MM.1S (cell line): ENCODE measurements at regions not wholly inside any gene's neighbourhood (a gene's known extent, or its start where the extent isn't known, plus 50 kb on each side); places are given as distances from the start of the nearest gene placed in this dataset.

Source experiments
- DNase-seq: peaks from one replicate; pipeline ENCODE4 v3.0.0-alpha.2; 2015
- H2AFZ ChIP-seq: fragments of 300-600 bp; sonication (generic); 2 replicates; pipeline ENCODE4 v1.6.0; 2016; ENCODE audit warnings: antibody characterized with exemption, low read length
- H3F3A ChIP-seq: fragments of 300-600 bp; sonication (generic); 2 replicates; pipeline ENCODE4 v1.6.1; 2016; ENCODE audit warnings: mild to moderate bottlenecking, antibody characterized with exemption, low read length, moderate library complexity, mixed read lengths; ENCODE audit not compliant: insufficient read depth
- H3K27ac ChIP-seq: fragments of 300-600 bp; sonication (generic); 2 replicates; pipeline ENCODE4 v1.5.1; 2016; ENCODE audit warnings: mild to moderate bottlenecking, low read length
- H3K27me3 ChIP-seq: fragments of 300-600 bp; sonication (generic); replicated peaks from 2 replicates; pipeline ENCODE4 v1.6.0; 2016; ENCODE audit warnings: low read length; ENCODE audit not compliant: insufficient read depth
- H3K36me3 ChIP-seq: fragments of 300-600 bp; sonication (generic); replicated peaks from 2 replicates; pipeline ENCODE4 v1.6.1; 2016; ENCODE audit warnings: mild to moderate bottlenecking, low read length, mixed read lengths; ENCODE audit not compliant: insufficient read depth
- H3K4me1 ChIP-seq: fragments of 300-600 bp; sonication (generic); 2 replicates; pipeline ENCODE4 v1.6.1; 2016; ENCODE audit warnings: low read length, mixed read lengths
- H3K4me2 ChIP-seq: fragments of 300-600 bp; sonication (generic); 2 replicates; pipeline ENCODE4 v1.6.0; 2016; ENCODE audit warnings: low read depth, low read length
- H3K4me3 ChIP-seq: fragments of 300-600 bp; sonication (generic); 2 replicates; pipeline ENCODE4 v1.5.1; 2016; ENCODE audit warnings: low read length, mixed read lengths
- H3K79me2 ChIP-seq: fragments of 300-600 bp; sonication (generic); 2 replicates; pipeline ENCODE4 v1.6.1; 2016; ENCODE audit warnings: mixed run types, low read length, mixed read lengths
- H3K9ac ChIP-seq: fragments of 300-600 bp; sonication (generic); 2 replicates; pipeline ENCODE4 v1.6.1; 2016; ENCODE audit warnings: low read length, mixed read lengths
- H3K9me2 ChIP-seq: fragments of 300-600 bp; sonication (generic); replicated peaks from 2 replicates; pipeline ENCODE4 v1.6.1; 2016; ENCODE audit warnings: mild to moderate bottlenecking, low read length, mixed read lengths; ENCODE audit not compliant: insufficient read depth
- H3K9me3 ChIP-seq: fragments of 300-600 bp; sonication (generic); replicated peaks from 2 replicates; pipeline ENCODE4 v1.6.1; 2016; ENCODE audit warnings: mild to moderate bottlenecking, low read length, mixed read lengths; ENCODE audit not compliant: insufficient read depth
- H4K20me1 ChIP-seq: fragments of 300-600 bp; sonication (generic); 2 replicates; pipeline ENCODE4 v1.6.1; 2016; ENCODE audit warnings: mild to moderate bottlenecking, low read length, moderate library complexity, mixed read lengths; ENCODE audit not compliant: insufficient read depth
- EZH2 ChIP-seq: fragments of 300-600 bp; sonication (generic); optimal IDR thresholded peaks from 2 replicates; pipeline ENCODE3; 2017; ENCODE audit warnings: low read depth, mild to moderate bottlenecking, antibody characterized with exemption, low read length, mixed read lengths
- EZH2phosphoT487 ChIP-seq: fragments of 300-600 bp; sonication (generic); IDR thresholded peaks from 2 replicates; pipeline ENCODE4 v1.6.1; 2018; ENCODE audit warnings: antibody characterized with exemption, low read length
- TF ChIP-seq, protein P1 (sequence below): fragments of 300-600 bp; sonication (generic); IDR thresholded peaks from 2 replicates; pipeline ENCODE4 v1.5.1; 2016; ENCODE audit warnings: antibody characterized with exemption, low read length, mixed read lengths

DNA sequence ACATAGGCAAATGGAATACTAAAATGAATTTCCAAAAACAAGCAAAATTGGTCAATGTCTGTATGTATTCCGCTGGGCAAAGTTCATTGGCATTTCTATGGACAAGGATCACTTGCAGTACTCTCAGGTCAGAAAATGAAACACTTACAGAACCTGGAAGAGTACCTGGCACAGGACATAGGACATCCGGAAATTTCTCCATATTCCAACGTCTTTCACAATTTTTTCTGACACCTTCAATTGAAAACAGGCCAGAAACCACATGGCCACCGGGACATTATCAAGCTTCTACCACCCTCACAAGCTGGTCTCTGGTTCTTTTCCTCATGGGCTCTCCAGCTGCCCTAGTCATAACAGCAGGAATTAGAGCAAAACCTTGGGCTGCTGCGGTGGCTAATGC is 96.9 kb upstream of the MSH6 start:
- H3F3A ChIP-seq = 0 out of 2 replicates have a peak, but pooled peaks cover 4% of the 10 kb centered on the region
- H3K4me2 ChIP-seq = no peak overlapping the region
- no peaks in the 10 kb centered on the region for H3K9me2 ChIP-seq
- H3K9ac ChIP-seq = no peak overlapping the region
- DNase-seq = no peak
- no peak overlapping the region for H2AFZ ChIP-seq
- no peak overlapping the region for H3K27ac ChIP-seq
- peaks cover 5% of the 10 kb centered on the region; the same call in 1 of the 2 replicates for H3K4me1 ChIP-seq
- no peak overlapping the region for H3K4me3 ChIP-seq
- TF ChIP-seq, protein P1, sequence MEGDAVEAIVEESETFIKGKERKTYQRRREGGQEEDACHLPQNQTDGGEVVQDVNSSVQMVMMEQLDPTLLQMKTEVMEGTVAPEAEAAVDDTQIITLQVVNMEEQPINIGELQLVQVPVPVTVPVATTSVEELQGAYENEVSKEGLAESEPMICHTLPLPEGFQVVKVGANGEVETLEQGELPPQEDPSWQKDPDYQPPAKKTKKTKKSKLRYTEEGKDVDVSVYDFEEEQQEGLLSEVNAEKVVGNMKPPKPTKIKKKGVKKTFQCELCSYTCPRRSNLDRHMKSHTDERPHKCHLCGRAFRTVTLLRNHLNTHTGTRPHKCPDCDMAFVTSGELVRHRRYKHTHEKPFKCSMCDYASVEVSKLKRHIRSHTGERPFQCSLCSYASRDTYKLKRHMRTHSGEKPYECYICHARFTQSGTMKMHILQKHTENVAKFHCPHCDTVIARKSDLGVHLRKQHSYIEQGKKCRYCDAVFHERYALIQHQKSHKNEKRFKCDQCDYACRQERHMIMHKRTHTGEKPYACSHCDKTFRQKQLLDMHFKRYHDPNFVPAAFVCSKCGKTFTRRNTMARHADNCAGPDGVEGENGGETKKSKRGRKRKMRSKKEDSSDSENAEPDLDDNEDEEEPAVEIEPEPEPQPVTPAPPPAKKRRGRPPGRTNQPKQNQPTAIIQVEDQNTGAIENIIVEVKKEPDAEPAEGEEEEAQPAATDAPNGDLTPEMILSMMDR = no peak
- TF ChIP-seq EZH2 (no peak), EZH2phosphoT487 (no peak)
- no peaks in the 10 kb centered on the region for H4K20me1 ChIP-seq
- no peaks in the 10 kb centered on the region for H3K9me3 ChIP-seq
- no peaks in the 10 kb centered on the region for H3K36me3 ChIP-seq
- H3K27me3 ChIP-seq = no peaks in the 10 kb centered on the region
- no peaks in the 10 kb centered on the region for H3K79me2 ChIP-seq

DNA sequence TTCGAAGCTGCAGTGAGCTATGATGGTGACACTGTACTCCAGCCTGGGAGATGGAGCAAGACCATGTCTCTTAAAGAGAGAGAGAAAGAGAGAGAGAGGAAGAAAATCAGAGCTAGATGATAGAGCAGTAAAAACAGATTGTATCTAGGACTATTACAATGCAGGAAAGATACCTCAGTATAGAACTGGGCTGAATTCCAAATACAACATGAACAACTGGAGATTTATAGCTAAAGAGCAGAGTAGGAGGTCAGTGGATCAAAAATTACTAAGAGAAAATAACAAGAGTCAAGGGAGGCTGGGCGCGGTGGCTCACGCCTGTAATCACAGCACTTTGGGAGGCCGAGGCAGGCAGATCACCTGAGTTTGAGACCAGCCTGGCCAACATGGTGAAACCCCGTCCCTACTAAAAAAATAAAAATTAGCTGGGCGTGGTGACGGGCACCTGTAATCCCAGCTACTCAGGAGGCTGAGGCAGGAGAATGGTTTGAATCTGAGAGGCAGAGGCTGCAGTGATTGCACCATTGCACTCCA is 100.7 kb upstream of the MSH6 start:
- Histone ChIP-seq H3K4me3 (no peak overlapping the region), H3K79me2 (no peaks in the 10 kb centered on the region), H3F3A (no peaks in the 10 kb centered on the region), H3K36me3 (no peaks in the 10 kb centered on the region), H2AFZ (no peak overlapping the region), H3K4me2 (no peak overlapping the region), H3K9ac (no peak overlapping the region), H3K27ac (no peak overlapping the region), H3K27me3 (no peaks in the 10 kb centered on the region), H3K9me2 (no peaks in the 10 kb centered on the region), H3K4me1 (no peaks in the 10 kb centered on the region), H3K9me3 (no peaks in the 10 kb centered on the region), H4K20me1 (no peaks in the 10 kb centered on the region)
- DNase-seq = no peak
- TF ChIP-seq, protein P1 = no peak
- no peak for TF ChIP-seq EZH2
- no peak for TF ChIP-seq EZH2phosphoT487

DNA sequence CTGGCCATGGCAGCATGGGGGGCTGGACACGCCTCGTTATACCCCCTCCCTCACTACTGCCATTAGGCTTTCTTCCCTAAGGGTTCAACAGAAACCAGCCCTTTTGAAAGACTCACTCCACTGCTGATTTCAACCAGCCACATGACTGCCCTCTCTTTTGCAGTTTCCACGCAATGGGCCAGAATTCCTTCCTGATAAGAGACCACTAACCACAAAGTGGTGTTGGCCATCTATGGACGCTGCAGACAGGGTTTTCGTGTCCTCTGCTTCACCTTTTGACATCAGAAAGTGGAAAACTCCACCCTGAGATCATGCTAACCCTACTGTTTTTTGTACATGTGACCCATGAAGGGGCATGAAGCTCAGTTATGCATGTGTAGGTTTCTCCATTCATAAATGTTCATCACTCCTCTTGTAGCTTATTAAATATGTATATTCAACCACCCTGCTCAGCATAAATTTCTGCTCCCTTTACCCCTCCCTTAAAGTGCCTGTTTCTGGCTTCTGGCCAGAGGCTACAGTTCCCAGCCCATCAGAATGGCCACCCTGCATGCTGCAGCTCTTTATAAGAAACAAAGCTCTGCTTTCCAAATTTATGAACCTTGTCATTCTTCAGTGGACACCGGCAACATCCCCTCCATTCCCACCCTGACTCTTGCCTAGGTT is 105.6 kb upstream of the KCNK12 start:
- H3K4me1 ChIP-seq = no peaks in the 10 kb centered on the region
- no peak overlapping the region for H3K9ac ChIP-seq
- H3K79me2 ChIP-seq = no peaks in the 10 kb centered on the region
- H2AFZ ChIP-seq = no peak overlapping the region
- no peak overlapping the region for H3K27ac ChIP-seq
- no peaks in the 10 kb centered on the region for H3K9me3 ChIP-seq
- no peak overlapping the region for H3K4me3 ChIP-seq
- TF ChIP-seq, protein P1 = no peak
- TF ChIP-seq EZH2phosphoT487 = no peak
- TF ChIP-seq EZH2 = no peak
- no peaks in the 10 kb centered on the region for H3F3A ChIP-seq
- H3K27me3 ChIP-seq = no peaks in the 10 kb centered on the region
- H3K4me2 ChIP-seq = no peak overlapping the region
- H3K36me3 ChIP-seq = no peaks in the 10 kb centered on the region
- no peaks in the 10 kb centered on the region for H4K20me1 ChIP-seq
- no peaks in the 10 kb centered on the region for H3K9me2 ChIP-seq
- no peak for DNase-seq
